ENCODE measurements at regions not wholly inside any gene's neighbourhood (a gene's known extent, or its start where the extent isn't known, plus 50 kb on each side); places are given as distances from the start of the nearest gene placed in this dataset.
"Not testable (repeated sequence)": the region's sequence is repeated elsewhere in the genome, so short reads cannot be mapped to it uniquely, and the experiment has no call there.

- ATAC-seq, result no peak
- no peak for DNase-seq (ENCODE audit: missing footprints)
- intact Hi-C loops (cut with DNase I), result no loop called here
Measured at GRCh38 chr1:60875138-60875537, 207.2 kb upstream of the NFIA start.

- intact Hi-C loops (cut with DNase I), result no loop called here
- ATAC-seq (no peak), DNase-seq (ENCODE audit: missing footprints) (no peak)
Measured at GRCh38 chr1:60874718-60875117, 207.6 kb upstream of the NFIA start.

GRCh38 chr1:60873396-60873795, 209.0 kb upstream of the NFIA start:
- ATAC-seq; DNase-seq (ENCODE audit: missing footprints); intact Hi-C loops (cut with DNase I): not testable (repeated sequence)

DNA sequence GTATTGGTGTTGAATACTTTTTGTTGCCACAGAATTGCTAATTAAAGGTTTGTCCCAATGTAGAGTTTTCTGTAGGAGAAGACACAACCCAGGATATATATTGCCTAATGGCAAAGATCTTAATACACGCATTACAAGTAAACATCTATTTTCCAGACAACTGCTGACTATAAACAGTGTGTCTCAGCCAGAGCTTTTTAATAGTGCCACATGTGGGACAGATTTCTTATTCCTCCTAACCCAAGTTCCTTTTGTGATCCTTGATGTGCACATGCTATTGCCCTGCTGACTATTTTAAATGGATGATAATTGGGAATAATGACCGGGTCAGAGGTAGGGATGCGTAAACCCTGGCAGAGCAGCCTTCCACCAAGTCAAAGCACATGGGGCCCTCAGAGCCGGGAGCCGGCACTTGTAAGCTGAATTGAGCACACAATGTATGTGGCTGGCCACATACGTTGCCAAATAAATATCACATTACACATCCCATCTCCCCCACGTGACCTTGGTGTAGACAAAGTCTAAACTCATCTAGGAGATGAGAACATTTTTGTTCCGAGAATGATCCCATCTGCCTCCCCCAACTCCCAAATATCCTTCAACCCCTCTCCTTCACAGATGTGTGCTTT, 209.8 kb upstream of the NFIA start:
- intact Hi-C loops (cut with DNase I), result no loop called here
- ATAC-seq (no peak), DNase-seq (ENCODE audit: missing footprints) (no peak)

DNA sequence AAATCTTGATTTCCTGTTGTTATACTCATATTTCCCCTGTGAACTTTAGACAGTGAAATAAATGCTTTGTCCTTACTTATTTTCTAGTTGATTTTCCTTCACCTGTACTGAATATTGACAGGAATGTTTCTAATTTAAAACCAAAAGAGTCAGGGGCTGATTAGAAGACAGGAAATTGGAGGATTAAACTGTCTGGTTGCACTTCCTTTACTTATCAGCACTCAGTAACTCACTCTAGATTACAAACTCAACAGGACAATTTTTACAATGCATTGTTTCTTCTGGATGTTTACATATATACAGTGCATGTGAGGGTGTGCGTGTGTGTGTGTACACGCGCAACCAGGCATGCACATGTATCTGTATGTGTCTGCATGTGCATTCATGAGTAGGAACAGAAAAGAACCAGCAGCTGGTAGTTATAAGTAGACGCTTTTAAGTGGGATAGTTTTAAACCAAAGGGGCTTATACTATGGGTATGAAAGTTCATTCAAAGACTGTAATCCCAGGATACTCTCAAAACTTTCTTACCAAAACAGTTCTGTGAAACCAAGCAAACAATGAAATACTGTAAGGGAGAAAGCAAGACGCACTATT, 212.0 kb upstream of the NFIA start:
- no peak for DNase-seq (ENCODE audit: missing footprints)
- ATAC-seq, result no peak
- intact Hi-C loops (cut with DNase I), result no loop called here

DNA sequence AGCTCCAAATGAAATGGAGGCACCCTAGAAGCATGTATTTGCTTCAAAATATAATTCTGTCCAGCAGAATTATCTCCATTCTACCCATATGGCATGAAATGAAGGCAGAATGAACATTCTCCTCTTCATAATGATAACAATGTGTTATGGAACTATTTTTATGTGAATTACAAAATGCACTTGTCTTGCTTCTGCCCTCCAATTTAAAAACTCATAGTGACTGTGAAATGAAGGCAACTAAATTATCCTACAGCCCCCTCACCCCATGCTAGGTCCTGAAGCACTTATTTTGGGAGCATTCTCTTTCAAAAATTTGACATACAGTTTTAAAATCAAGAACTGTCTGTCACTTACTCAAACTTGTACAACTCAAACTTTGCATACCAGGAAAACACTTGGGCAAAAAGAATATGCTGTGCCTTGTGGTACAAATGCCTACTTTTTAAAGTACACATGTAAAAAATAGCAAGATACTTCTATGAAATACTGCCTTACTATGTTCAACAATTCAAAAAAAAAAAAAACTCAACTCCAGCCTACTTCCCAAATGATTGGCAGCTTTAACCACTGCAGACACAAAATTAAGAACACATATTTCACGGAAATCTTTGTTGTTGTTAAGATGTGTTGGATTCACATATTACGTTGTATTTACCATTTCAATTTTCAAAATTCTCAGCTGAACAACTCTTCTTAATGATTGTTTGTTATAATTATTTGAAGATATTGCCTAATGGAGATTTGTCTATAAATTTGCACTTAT, 213.3 kb upstream of the NFIA start:
- ATAC-seq (no peak), DNase-seq (ENCODE audit: missing footprints) (no peak)
- intact Hi-C loops (cut with DNase I), result no loop called here

DNA sequence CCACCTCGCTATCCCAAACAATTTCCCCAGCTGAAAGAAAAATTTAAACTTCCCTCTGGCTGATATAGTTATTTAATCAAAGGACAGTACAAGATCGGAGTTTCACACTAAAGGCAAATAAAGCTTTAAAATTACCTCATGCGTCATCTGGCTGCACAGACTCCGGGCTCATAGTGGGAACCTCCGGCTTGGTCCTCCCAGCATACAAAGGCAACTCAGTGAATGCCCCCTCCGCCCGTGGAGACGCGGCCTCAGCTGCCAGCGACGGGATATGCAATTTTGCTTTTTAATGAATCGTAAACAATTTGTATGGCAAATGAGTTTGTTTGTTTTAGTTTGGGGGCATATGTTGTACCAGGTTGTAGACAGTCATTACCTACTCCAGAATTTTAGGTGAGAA, 214.6 kb upstream of the NFIA start:
- DNase-seq (ENCODE audit: missing footprints), result no peak
- no peak for ATAC-seq
- intact Hi-C loops (cut with DNase I), result no loop called here

DNA sequence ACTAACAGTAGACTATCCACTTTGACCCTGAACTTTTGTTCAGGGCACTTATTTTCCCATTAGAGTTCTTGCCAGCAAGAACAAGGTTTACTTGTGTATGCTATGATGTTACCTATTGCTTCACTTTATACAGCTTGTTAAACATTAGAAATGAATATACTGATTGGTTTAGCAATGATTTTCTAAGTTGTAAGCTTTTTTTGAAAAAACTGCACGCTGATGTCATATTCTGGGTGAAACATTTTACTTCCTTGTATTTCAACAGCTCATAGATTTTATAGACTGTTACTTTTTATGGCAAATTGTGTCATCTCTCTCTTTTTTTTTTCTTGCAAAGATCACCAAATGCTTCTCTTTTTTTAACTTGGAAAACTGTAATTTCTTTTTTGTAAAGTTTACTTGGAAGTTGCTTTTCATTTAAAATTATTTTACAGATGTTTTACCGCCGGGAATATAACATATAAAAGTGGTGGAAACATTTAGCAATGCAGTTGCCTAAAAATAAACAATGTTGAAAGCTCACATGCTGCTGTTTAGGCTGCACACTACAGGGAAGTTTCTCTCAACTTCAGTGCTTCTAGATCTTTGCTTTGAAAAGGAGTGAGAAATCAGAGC, 215.3 kb upstream of the NFIA start:
- intact Hi-C loops (cut with DNase I), result no loop called here

GRCh38 chr1:60866226-60866900, 216.0 kb upstream of the NFIA start:
- no peak for DNase-seq (ENCODE audit: missing footprints)
- intact Hi-C loops (cut with DNase I), result no loop called here
- ATAC-seq, result no peak

More for the DNA sequence above, 215.3 kb upstream of the NFIA start:
- DNase-seq (ENCODE audit: missing footprints), result no peak
- ATAC-seq, result no peak

GRCh38 chr1:60865166-60865565, 217.2 kb upstream of the NFIA start:
- no peak for DNase-seq (ENCODE audit: missing footprints)
- intact Hi-C loops (cut with DNase I), result no loop called here
- no peak for ATAC-seq

- intact Hi-C loops (cut with DNase I), result loop anchor here (5.0 kb wide), 1 partner anchor 88 kb away; no protein-coding TSS in a partner anchor
- ATAC-seq (no peak), DNase-seq (ENCODE audit: missing footprints) (no peak)
Measured at GRCh38 chr1:60864722-60865121, 217.6 kb upstream of the NFIA start.

DNA sequence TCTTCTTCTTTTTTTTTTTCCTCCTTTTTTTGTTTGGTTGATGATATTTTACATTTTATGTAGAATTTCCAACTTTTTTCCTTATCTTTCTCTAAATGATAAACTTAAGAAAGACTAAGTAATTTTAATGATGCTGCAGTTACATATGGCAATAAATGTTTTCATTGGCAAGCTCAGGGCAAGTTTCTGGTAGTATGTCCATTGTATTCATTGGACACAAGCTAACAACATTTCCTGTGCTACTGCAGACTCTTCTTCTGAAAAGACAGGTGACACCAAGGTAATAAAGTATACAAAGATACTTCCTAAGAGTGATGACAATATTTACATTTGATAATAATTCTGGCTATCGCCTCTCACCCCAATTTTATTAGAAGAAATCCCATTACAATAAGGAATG, 219.2 kb upstream of the NFIA start:
- DNase-seq (ENCODE audit: missing footprints), result no peak
- no peak for ATAC-seq
- intact Hi-C loops (cut with DNase I), result loop anchor here (5.0 kb wide), 1 partner anchor 89 kb away; no protein-coding TSS in a partner anchor

DNA sequence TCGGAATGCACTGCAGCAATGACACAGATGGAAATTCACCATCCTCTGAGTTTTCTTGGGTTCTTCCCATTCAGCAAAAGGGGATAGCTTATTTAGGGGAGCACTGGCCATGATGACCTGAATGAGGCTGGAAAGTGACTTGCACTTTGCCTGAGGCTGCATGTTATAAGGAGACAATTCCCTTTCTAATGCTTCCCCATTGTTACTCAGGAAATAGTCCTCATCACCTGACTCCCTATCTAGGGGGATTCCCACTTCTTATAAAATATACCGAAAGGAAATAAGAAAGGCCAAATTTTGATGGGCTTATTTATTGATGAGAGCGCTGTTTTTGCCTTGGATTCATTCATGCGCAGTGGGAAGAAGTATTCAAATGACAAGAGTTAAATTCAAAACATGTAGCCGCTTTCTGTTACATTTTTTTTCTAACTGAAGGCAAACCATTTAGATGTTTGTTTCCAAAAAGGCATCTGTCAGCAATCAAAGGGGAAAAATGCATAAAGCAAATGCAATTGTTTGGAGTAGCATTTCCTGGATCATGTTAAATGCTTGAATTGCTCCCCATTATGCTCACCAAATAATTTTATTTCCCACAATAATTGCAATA, 220.3 kb upstream of the NFIA start:
- intact Hi-C loops (cut with DNase I), result loop anchor here (5.0 kb wide), 1 partner anchor 90 kb away; no protein-coding TSS in a partner anchor
- no peak for ATAC-seq
- DNase-seq (ENCODE audit: missing footprints), result no peak

- ATAC-seq (no peak), DNase-seq (ENCODE audit: missing footprints) (no peak)
- intact Hi-C loops (cut with DNase I), result no loop called here
Measured at GRCh38 chr1:60859111-60859510, 223.2 kb upstream of the NFIA start.

- ATAC-seq, result no peak
- intact Hi-C loops (cut with DNase I), result no loop called here
- DNase-seq (ENCODE audit: missing footprints), result no peak
Measured at GRCh38 chr1:60857851-60858250, 224.5 kb upstream of the NFIA start.

GRCh38 chr1:60850084-60850483, 232.3 kb upstream of the NFIA start:
- ATAC-seq (no peak), DNase-seq (ENCODE audit: missing footprints) (no peak)
- intact Hi-C loops (cut with DNase I), result no loop called here

DNA sequence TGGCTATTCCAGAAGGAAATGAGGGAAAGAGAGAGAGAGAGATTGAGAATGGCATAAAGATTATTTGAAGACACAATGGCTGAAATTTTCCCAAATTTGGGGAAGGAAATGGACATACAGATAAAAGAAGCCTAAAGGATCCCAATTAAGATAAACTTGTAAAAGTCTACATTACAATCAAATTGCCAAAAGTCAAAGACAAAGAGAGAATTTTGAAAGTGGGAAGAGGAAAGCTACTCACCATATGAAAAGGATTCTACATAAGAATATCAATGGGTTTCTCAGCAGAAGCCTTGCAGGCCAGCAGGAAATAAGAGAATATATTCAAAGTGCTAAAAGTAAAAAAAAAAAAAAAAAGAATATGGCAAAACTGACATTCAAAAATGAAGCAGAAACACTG, 233.0 kb upstream of the NFIA start:
- ATAC-seq (no peak), DNase-seq (ENCODE audit: missing footprints) (no peak)
- intact Hi-C loops (cut with DNase I), result loop anchor here (1.0 kb wide), 1 partner anchor 194 kb away; no protein-coding TSS in a partner anchor

- intact Hi-C loops (cut with DNase I), result loop anchor here (1.0 kb wide), 1 partner anchor 195 kb away; no protein-coding TSS in a partner anchor
- ATAC-seq, result no peak
- DNase-seq (ENCODE audit: missing footprints), result no peak
Measured at GRCh38 chr1:60848583-60849188, 233.7 kb upstream of the NFIA start.

Measured in Right ventricle myocardium inferior (tissue), 1 donor.